Panc1 (cell line): ENCODE measurements at regions not wholly inside any gene's neighbourhood (a gene's known extent, or its start where the extent isn't known, plus 50 kb on each side); places are given as distances from the start of the nearest gene placed in this dataset.

Experiments
- ATAC-seq: fragments of 200-7000 bp; cut with Tn5 transposase; 2 replicates; pipeline ENCODE4 v1.9.1; 2020; ENCODE audit warnings: mild to moderate bottlenecking, moderate library complexity
- BruUV-seq: library from RNA; stranded (reverse); fragments of 400-500 nt; replicated peaks from 2 replicates; lab custom pipeline; 2021; lab: Mats Ljungman, UMichigan
- CTCF ChIA-PET: fragments of 300-600 bp; sonication (Branson Sonifier 250); formaldehyde crosslinking; loops from one replicate; lab custom pipeline; 2022; ENCODE audit warnings: antibody characterized with exemption; lab: Charles Lee
- POLR2A ChIA-PET: fragments of 300-600 bp; sonication (Branson Sonifier 250); formaldehyde crosslinking; loops from one replicate; lab custom pipeline; 2022; ENCODE audit warnings: antibody characterized with exemption; lab: Charles Lee
- DNase-seq: peaks from one replicate; pipeline ENCODE4 v3.0.0-alpha.2; 2010; ENCODE audit warnings: low read depth, low spot score
- H3K27ac ChIP-seq: 2 replicates; pipeline ENCODE4 v1.5.1; 2011; ENCODE audit warnings: mild to moderate bottlenecking, low read length, inconsistent platforms
- H3K27me3 ChIP-seq: fragments of 200-500 bp; sonication (Bioruptor generic); 2 replicates; pipeline ENCODE4 v1.6.0; 2014; ENCODE audit warnings: low read length, inconsistent platforms; ENCODE audit not compliant: control insufficient read depth, insufficient read depth
- H3K36me3 ChIP-seq: fragments of 200-500 bp; sonication (Bioruptor generic); 2 replicates; pipeline ENCODE4 v1.5.1; 2014; ENCODE audit warnings: inconsistent platforms, mild to moderate bottlenecking, low read length, moderate library complexity; ENCODE audit not compliant: control insufficient read depth, insufficient read depth
- H3K4me1 ChIP-seq: 2 replicates; pipeline ENCODE4 v1.5.1; 2011; ENCODE audit warnings: inconsistent platforms, mild to moderate bottlenecking, low read length, moderate library complexity; ENCODE audit not compliant: control insufficient read depth, insufficient read depth
- H3K4me3 ChIP-seq, 2 experiments: 2 replicates each; pipeline ENCODE4 v1.5.1; 2011 to 2012; ENCODE audit warnings: low read depth in 2 of 2, low read length in 2 of 2, mild to moderate bottlenecking in 2 of 2, inconsistent platforms in 1 of 2, moderate library complexity in 1 of 2
- H3K9me3 ChIP-seq: fragments of 200-500 bp; sonication (Bioruptor generic); 2 replicates; pipeline ENCODE4 v1.5.1; 2014; ENCODE audit warnings: low read depth, mild to moderate bottlenecking, inconsistent platforms, low read length, moderate library complexity; ENCODE audit not compliant: control insufficient read depth, insufficient read depth
- POLR2AphosphoS5 ChIP-seq: IDR thresholded peaks from 2 replicates; pipeline ENCODE4 v1.6.1; 2012; ENCODE audit warnings: mild to moderate bottlenecking, low read depth, low read length, moderate library complexity
- SIN3A ChIP-seq: IDR thresholded peaks from 2 replicates; pipeline ENCODE4 v1.6.1; 2012; ENCODE audit warnings: low read depth, mild to moderate bottlenecking, low read length, moderate library complexity, borderline replicate concordance; ENCODE audit not compliant: insufficient read depth
- TCF7L2 ChIP-seq: IDR thresholded peaks from 2 replicates; pipeline ENCODE4 v1.6.1; 2011; ENCODE audit warnings: mild to moderate bottlenecking, low read depth, low read length, inconsistent platforms
- in situ Hi-C: cut with HindIII; loops from 2 replicates; pipeline ENCODE4 v1.10.0; 2016; ENCODE audit warnings: low sequenced_read_pairs, low pct_unique_long_range_greater_than_20kb
- intact Hi-C: fragments of 100-400 bp; cut with micrococcal nuclease; formaldehyde crosslinking; loops from one replicate; pipeline ENCODE4 v1.10.0; 2022; ENCODE audit not compliant: unreplicated experiment
- TF ChIP-seq, protein P1 (sequence below): fragments of 450-650 bp; IDR thresholded peaks from 2 replicates; pipeline ENCODE4 v1.5.1; 2017; ENCODE audit warnings: mild to moderate bottlenecking
- TF ChIP-seq, protein P2 (sequence below), 2 experiments: IDR thresholded peaks; 2 replicates each; pipeline ENCODE4 v1.6.1; 2011 to 2012; ENCODE audit warnings: low read depth in 2 of 2, control low read depth in 1 of 2, low read length in 1 of 2, mild to moderate bottlenecking in 1 of 2, moderate library complexity in 1 of 2; ENCODE audit not compliant: insufficient read depth in 1 of 2

- CTCF ChIA-PET, result no interaction called here
- H3K27ac ChIP-seq, result no peak overlapping the region
- intact Hi-C loops, result no loop called here
- no peaks in the 10 kb centered on the region for H3K4me1 ChIP-seq
- DNase-seq (no peak), ATAC-seq (no peak)
- in situ Hi-C loops, result no loop called here
- BruUV-seq, result no TSS peak
- H3K36me3 ChIP-seq, result no peaks in the 10 kb centered on the region
- peaks cover 37% of the 10 kb centered on the region for H3K27me3 ChIP-seq
- TF ChIP-seq SIN3A (no peak), POLR2AphosphoS5 (no peak), TCF7L2 (no peak)
- TF ChIP-seq, protein P1, sequence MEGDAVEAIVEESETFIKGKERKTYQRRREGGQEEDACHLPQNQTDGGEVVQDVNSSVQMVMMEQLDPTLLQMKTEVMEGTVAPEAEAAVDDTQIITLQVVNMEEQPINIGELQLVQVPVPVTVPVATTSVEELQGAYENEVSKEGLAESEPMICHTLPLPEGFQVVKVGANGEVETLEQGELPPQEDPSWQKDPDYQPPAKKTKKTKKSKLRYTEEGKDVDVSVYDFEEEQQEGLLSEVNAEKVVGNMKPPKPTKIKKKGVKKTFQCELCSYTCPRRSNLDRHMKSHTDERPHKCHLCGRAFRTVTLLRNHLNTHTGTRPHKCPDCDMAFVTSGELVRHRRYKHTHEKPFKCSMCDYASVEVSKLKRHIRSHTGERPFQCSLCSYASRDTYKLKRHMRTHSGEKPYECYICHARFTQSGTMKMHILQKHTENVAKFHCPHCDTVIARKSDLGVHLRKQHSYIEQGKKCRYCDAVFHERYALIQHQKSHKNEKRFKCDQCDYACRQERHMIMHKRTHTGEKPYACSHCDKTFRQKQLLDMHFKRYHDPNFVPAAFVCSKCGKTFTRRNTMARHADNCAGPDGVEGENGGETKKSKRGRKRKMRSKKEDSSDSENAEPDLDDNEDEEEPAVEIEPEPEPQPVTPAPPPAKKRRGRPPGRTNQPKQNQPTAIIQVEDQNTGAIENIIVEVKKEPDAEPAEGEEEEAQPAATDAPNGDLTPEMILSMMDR, result no peak
- H3K4me3 ChIP-seq, result no peak overlapping the region
- no peaks in the 10 kb centered on the region for H3K9me3 ChIP-seq
- POLR2A ChIA-PET, result no interaction called here
Observed at GRCh38 chr6:170011204-170012036, 260.0 kb downstream of the ERMARD start.

GRCh38 chr6:170010665-170011203 is 259.3 kb downstream of the ERMARD start:
- in situ Hi-C loops, result no loop called here
- intact Hi-C loops, result no loop called here
- H3K36me3 ChIP-seq, result no peaks in the 10 kb centered on the region
- peaks cover 30% of the 10 kb centered on the region for H3K27me3 ChIP-seq
- no peak overlapping the region for H3K4me3 ChIP-seq
- no peak for DNase-seq
- ATAC-seq, result no peak
- ChIA-PET POLR2A (no interaction called here), CTCF (interaction anchor here (0.6 kb wide), 1 partner anchor 220 kb away, joined by 3 read pairs; no protein-coding TSS in a partner anchor)
- no peaks in the 10 kb centered on the region for H3K4me1 ChIP-seq
- H3K27ac ChIP-seq, result no peak overlapping the region
- BruUV-seq, result no TSS peak
- no peaks in the 10 kb centered on the region for H3K9me3 ChIP-seq
- TF ChIP-seq TCF7L2 (no peak), POLR2AphosphoS5 (no peak), SIN3A (no peak)
- TF ChIP-seq, protein P2, sequence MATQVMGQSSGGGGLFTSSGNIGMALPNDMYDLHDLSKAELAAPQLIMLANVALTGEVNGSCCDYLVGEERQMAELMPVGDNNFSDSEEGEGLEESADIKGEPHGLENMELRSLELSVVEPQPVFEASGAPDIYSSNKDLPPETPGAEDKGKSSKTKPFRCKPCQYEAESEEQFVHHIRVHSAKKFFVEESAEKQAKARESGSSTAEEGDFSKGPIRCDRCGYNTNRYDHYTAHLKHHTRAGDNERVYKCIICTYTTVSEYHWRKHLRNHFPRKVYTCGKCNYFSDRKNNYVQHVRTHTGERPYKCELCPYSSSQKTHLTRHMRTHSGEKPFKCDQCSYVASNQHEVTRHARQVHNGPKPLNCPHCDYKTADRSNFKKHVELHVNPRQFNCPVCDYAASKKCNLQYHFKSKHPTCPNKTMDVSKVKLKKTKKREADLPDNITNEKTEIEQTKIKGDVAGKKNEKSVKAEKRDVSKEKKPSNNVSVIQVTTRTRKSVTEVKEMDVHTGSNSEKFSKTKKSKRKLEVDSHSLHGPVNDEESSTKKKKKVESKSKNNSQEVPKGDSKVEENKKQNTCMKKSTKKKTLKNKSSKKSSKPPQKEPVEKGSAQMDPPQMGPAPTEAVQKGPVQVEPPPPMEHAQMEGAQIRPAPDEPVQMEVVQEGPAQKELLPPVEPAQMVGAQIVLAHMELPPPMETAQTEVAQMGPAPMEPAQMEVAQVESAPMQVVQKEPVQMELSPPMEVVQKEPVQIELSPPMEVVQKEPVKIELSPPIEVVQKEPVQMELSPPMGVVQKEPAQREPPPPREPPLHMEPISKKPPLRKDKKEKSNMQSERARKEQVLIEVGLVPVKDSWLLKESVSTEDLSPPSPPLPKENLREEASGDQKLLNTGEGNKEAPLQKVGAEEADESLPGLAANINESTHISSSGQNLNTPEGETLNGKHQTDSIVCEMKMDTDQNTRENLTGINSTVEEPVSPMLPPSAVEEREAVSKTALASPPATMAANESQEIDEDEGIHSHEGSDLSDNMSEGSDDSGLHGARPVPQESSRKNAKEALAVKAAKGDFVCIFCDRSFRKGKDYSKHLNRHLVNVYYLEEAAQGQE (IDR thresholded peaks at IDR 0.05; ENCODE audit: insufficient read depth in 1 of 2, low read depth in 2 of 2, low read length in 1 of 2), result no peak
- TF ChIP-seq, protein P1, result no peak
